DMS53 treated with DMSO at 0.1 percent for 48 hours (cell line): ENCODE measurements at regions not wholly inside any gene's neighbourhood (a gene's known extent, or its start where the extent isn't known, plus 50 kb on each side); places are given as distances from the start of the nearest gene placed in this dataset.
"Not testable (repeated sequence)": the region's sequence is repeated elsewhere in the genome, so short reads cannot be mapped to it uniquely, and the experiment has no call there.

Experiments used
- DNase-seq: peaks from one replicate; lab custom pipeline; 2025; ENCODE audit not compliant: unreplicated experiment; lab: John Stamatoyannopoulos, UW

DNA sequence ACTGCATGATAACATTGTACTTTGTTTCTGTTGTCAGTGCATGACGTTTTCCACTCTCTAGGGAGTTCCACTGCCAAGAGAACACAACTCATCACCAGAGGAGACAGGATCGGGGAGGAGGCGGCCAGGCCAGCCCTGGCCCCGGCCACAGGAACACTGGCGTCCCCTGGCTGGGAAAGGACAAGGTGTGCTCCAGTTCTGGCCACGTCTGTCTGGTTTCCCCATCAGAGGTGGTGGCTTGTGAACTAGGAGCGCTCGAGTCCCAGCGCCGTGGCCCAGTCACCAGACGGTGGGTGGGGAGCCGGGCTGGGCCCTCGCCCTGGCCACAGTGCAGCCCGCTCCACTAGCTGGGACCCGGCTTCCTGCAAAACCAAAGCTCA, 211.9 kb upstream of the IRX4 start:
- DNase-seq: no peak

DNA sequence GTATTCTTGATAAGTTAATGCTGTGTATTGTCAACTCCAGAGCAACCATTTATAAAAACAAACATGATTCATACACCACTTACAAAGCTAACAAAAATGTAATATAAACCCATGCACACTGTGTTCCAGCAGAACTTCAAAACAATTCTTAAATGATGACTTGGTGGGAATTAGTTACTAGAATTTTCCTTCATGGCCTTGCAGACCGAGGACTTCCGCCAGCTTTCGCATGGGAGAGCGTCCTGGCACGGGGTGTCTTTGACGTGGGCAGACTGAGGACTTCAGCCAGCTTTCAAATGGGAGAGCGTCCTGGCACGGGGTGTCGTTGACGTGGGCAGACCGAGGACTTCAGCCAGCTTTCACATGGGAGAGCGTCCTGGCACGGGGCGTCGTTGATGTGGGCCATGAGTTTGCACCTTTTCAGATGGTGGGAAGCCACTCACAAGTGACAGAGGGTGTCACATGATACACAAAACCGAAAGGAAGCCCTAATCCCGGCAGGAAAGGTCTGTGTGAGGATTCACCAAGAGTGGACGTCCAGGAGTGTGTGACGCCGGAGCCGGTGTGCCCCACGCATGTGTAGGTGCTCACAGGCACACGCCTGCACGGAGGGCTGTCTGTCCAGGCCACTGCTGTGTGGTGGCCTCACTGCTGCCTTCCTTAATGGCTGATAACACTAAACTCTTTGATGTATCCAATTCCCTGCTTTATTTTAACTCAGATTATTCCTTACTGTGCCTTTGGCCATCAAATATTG, 211.3 kb upstream of the IRX4 start:
- DNase-seq: no peak

DNA sequence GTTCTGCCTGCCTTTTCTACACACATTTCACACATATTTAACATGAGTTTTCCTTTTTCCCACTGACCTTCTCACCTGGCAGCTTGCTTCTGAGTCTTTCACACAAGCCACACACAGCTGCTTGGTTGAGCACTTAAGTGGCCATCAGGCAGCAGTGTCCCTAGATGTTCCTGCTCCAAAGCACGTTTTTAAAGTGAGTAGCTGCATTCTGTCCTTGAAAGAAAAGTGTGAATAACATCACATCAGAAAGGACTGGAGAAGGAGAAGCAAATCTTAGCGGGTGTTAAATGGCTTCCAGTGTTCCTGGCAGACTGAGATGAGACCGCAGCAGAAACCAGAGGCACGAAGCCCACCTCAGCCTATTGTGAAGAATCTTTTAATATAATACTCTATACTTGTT, 209.2 kb upstream of the IRX4 start:
- DNase-seq: no peak

DNA sequence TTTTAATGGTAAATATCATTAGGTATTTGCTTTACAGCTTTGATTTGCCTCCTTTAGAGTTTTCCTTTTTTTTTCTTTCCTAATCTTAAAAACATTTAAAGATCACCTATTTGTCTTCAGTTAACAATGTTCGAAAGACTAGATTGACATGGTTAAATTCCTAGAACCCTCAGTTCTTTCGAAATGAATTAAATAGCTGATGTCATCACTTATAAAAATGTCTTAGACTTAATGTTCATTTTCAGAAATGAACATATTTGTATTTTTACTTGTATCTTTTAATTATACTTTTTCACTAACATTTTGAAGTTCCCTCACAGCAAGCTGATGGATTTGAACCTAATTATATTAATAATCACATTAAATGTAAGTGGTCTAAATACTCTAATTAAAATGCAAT, 205.3 kb upstream of the IRX4 start:
- no peak for DNase-seq

DNA sequence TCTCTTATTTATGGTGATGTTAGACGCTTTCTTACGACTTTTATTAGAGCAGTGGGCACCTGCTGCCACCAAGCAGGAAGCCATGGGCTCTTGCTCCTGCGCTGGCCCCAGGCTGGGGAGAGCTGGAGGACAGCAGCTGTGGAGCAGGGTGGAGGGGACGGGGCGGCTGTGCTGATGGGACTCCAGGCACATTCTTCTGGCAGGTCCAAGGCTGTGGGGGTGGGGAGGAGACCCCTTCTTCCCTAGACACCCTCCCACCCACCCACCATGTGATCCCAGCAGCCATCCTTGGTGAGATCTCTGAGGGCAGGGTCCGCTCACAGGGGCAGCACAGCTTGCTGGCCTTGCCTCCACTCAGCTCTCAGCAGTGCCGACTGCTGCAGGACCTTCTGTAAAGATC, 192.6 kb upstream of the IRX4 start:
- no peak for DNase-seq

DNA sequence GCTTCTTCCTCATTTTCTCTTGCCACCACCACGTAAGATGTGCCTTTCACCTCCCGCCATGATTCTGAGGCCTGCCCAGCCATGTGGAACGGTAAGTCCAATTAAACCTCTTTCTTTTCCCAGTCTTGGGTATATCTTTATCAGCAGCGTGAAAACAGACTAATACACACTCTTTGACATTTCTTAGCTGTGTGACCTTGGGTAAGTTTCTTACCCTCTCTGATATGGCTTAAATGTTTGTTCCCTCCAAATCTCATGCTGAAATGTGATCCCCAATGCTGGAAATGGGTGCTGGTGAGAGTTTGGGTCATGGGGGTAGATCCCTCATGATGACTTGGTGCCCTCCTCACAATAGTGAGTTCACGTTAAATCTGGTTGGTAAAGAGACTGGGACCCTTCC, 188.8 kb upstream of the IRX4 start:
- DNase-seq: no peak

DNA sequence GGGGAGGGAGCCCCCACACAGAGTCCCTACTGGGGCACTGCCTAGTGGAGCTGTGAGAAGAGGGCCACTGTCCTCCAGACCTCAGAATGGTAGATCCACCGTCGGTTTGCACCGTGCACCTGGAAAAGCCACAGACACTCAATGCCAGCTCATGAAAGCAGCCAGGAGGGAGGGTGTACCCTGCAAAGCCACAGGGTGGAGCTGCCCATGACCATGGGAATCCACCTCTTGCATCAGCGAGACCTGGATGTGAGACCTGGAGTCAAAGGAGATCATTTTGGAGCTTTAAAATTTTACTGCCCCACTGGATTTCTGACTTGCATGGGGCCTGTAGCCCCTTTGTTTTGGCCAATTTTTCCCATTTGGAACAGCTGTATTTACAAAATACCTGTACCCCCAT, 188.1 kb upstream of the IRX4 start:
- DNase-seq: not testable (repeated sequence)

DNA sequence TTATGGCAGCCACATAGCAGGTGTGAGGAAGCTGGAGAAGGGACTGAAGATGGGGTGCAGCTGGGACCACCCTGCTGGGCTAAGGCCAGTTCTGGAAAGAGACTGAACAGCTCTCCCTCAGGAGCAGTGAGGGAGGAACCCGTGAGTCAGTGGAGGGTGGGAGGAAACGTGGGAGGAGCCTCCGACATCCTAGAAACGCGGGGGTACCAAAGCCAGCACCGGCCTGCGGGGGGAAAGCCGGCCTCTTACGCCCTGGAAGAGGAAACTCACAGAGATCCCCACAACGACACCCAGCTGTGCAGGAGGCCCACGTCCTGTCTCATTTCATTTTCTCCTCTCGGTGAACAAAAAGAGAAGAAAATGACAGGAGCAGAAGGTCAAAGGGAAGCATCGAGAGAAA, 185.8 kb upstream of the IRX4 start:
- no peak for DNase-seq

DNA sequence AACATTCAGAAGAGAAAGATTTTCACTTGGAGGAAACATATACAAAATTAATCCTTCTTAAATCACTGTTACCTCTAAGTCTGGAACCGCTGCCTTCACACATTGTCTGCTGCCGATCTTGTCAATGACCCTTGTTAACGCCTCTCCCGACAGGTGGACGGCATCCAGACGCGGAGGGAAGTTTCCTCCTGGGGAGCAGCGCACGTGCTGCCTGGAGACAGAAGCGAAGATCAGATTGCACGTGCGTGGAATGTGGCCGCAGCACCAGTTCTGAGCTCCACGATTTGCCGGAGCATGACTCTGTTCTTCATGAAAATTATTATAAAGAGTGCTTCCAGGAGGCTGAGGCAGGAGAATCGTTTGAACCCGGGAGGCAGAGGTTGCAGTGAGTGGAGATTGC, 183.6 kb upstream of the IRX4 start:
- no peak for DNase-seq

DNA sequence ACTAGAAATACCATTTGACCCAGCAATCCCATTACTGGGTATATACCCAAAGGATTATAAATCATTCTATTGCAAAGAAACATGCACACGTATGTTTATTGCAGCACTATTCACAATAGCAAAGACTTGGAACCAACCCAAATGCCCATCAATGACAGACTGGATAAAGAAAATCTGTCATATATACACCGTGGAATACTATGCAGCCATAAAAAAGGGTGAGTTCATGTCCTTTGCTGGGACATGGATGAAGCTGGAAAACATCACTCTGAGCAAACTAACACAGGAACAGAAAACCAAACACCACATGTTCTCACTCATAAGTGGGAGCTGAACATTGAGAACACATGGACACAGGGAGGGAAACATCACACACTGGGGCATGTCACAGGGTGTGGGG, 180.7 kb upstream of the IRX4 start:
- not testable (repeated sequence) for DNase-seq

DNA sequence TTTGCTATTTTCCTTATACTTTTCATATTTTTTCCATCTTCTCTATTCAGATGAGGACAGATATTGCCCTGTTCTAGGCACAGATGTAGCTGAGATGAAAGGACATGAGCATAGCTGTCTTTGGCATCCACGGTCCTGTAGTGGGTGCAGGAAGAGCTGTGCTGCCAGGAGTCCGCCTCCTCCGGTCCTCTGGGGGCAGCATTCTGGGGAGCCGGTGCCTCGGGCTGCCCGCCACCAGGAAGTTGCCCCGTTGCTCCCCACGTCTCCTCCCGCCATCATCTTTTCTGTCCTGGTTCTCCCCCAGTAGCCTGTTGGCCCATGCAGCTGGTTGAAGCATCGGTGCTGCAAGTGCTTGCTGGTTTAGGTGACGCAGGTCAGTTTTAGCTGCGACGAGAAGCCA, 170.0 kb upstream of the IRX4 start:
- no peak for DNase-seq

DNA sequence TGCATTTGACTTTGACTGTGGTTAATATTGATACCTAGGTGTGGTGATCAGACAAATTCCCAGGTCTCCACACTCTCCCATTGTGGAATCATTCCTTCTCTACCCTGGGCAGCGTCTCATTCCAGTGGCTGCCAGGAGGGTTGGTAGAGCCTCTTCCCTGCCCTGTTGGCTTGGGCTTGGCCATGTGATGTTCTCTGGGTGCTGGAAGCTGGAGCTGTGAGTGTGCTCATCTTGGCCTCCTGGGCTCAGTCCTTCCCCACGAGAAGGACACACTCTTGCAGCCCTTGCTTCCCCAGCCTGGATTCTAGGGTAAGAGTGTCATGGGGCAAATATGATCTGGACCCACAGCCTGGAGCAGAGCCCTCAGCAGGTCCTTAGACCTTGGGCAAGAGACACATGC, 167.2 kb upstream of the IRX4 start:
- no peak for DNase-seq

DNA sequence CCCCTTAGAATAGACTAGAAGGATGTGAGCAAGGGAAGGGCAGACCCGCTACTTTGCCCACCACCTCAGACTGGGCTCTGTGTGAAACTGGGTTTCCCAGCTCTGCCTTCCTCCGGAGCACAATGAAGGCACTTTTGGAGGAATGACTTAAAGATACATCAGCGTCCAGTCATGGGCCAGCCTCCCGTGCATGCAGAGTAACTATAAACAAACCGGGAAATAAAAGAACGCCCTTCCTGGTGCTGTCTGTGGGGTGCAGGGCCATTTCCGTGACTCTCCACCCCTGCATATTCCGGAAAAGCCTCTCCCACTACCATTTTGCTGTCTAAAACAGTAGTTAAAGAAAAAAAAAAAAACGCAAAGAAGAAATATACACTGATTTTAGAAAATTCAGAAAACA, 165.9 kb upstream of the IRX4 start:
- DNase-seq: no peak

DNA sequence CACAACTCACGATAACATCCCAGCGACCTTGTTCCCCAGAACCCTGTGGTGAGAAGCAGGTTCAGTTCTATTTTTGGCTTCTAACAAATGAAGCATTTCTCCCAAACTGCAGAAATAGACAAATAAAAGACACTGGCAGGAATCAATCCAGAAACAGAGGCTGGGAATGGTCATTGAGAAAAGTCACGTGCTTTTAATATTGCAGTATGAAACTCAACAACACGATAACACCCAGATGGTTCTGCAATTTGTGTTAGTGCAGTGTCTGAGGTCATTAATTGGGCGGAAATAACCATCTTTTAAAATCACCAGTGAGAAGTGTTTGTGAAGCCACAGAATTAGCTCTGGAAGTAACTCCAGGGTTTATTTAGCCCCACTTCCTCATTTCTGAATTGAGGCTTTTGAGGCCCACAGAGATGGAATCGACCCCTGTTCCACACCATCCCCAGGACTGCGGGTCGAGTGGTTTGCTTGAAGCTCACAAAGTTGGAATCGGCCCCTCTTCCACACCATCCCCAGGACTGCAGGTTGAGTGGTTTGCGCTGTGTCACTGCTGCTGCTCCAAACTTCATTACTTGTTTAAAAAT, 164.7 kb upstream of the IRX4 start:
- no peak for DNase-seq

DNA sequence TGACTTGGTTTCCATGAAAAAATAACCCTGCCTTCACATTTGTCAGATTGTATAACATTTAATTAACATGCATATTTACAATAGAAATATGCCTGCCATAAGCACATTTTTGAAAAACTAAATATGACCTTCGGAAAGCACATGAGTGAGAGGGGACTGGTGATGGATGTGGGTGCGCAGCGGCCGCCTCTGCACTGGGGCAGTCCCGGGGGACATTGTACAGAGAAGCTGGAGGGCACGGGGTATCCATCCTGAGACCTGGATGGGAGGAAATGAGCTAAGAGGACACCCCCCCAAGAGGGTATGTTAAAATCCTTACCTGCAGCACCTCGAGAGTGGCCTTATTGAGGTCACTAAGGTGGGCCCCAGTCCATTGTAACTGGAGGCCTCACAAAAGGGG, 161.3 kb upstream of the IRX4 start:
- DNase-seq: no peak

DNA sequence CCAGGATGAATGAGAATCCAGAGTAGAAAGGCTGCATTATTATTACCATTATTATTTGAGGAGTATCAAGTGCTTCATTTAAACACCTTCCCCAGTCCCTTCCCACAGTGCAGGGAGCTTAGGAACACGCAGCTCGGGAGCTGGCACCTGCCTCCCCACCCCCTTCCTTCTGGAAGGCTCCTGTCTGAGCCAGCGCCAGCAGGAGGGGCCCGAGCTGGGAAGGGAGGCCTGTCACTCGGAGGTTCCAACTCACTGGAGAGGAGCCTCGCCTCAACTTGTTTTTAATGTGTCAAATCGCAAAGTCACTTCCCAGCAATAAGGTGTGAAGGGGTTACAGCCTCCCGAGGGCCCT, 156.4 kb upstream of the IRX4 start:
- no peak for DNase-seq

DNA sequence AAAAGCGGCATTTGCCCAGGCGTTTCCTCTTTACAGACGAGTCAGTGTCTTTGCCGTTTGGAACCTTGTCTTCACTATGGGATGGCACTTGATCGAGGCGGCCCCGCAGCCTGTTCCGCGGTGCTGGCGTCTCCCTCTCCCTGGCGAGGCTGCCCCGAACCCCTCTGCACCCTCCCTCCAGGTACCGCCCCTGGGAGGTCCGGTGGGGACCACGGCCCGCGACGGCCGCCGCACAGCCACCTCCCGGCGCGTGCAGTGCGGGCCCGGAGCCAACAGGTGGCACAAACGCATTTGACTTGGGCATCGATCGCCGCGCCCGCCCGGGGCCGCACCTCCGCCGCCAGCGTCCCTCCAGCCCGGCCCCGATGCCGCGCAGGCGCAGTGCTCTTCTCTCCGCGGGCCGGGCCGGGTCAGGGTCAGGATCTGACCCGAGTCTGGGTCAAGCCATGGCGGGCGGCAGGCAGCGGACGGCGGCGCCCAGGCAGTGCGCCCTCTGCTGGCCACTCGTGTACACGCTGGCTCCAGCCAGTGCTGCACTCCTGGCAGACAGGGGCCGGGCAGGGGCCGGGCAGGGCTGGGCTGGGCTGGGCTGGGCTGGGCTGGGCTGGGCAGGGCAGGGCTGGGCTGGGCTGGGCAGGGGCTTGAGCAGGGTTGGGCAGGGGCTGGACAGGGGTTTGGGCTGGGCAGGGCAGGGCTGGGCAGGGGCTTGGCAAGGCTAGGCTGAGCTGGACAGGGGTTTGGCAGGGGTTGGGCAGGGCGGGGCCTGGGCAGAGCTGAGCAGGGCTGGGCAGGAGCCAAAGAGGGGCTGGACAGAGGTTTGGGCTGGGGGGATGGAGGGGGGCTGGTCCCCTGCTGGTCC, 155.8 kb upstream of the IRX4 start:
- no peak for DNase-seq

DNA sequence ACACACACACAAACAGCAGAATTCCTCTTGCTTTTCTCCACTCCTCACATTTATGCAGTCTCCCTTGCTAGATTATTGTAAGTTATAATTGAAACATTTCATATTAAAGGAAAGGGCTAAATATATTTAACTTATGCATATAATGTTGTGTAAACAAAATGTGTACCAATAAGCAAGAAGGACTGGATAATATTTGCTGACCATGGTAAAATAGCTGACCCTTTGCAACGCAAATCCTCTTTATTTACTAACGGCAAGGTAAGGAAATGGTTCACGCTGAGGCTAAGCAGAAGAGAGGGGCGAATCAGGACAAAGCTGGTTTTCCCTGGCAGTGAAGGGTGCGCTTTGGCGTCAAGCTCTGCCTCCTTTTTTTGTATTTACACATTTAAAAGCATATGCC, 154.2 kb upstream of the IRX4 start:
- no peak for DNase-seq

DNA sequence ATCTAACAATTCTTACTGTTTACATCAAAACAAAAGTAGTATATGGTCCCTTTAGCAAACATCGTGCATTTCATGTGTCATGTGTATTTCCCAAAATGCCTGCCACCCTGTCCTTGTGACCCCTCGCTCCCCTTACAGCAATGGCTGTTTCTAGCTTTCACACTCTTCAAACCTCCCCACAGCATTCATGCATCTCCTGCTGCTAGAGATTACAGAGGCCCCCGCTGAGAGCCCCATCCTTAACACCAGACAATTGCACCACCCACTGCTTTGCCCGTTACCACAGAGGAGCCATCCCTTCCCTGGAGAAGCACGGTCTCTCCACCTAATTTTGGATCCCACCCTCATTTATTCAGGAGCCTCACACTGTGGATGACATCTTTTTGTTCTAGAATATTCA, 149.7 kb upstream of the IRX4 start:
- DNase-seq: no peak

DNA sequence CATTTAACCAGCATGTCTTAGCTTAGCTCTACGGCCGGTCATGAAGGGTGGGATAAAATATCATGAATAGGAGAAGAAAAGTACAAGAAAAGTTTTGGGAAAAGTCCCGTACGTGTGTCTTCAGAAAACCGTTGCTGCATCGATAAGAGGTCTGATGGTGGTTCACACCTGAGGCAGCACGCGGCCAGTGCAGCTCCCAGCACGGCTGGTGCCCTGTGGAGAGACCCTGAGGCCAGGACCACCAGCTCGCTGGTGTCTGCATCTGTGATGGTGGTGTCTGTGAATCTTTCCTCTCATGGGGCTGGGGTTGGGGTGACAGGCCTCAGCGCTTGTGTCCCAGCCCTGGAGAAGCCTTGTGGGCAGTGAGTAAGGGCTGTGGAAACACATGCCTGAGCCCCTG, 148.9 kb upstream of the IRX4 start:
- no peak for DNase-seq

DNA sequence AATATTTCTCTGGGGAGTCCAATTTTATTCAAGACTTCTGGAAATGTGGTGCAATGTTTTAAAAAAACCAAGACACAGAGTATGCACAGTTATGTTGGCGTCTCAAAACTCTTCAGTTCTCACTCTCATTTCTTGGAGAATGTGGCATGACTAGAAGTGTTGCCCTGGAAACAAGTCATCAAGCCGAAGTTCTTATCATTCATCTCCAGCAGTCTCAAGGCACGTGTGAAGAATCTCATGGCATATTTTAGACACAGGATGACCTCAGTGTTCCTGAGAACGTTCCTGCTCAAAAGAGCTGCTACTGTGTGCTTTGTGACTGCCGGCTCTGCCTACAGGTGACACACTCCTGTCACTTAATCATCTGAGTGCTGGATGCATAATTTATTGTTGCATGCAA, 147.4 kb upstream of the IRX4 start:
- DNase-seq: no peak

DNA sequence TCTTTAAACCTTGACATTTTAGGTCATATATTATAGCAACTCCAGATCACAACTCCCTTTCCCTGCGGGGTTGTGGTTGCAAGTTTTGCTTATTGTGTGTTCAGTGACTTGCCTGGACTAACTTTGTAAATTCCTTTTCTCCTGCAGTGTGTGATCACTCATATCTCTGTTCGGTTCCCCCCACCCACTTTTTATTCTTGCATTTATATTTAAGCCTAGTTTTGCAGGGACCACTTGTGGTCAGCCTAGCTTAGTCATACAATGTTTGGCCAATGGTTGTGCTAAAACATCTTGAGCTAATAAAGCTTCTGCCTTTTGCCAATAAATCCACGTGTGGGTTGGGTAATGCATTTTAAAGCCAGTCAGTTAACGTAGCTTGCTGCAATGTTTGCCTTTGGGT, 146.5 kb upstream of the IRX4 start:
- DNase-seq: no peak
